ENCODE measurements at regions not wholly inside any gene's neighbourhood (a gene's known extent, or its start where the extent isn't known, plus 50 kb on each side); places are given as distances from the start of the nearest gene placed in this dataset.
A peak's percentile ranks its signal among the peaks of the same experiment; 100 is the strongest.

DNA sequence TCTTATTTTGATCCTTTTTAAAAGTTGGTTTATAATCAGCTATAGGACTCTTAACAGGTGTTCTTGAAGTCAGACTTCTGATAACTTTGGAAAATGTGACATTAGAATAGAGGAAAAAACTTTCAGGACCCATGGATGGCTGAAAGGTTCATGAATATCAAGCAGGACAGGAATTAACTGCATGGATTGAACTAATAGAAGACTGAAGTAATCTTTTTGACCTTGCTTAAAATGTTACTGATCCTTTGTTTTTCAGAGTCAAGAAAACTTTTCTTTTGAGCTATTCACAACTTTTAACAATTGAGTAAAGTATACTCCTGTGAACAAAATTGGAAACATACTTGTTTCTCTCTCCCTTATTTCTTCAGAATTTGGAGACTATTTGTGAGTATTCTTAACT, 79.2 kb downstream of the PLK2 start:
- Histone ChIP-seq H3K4me3 (no peak overlapping the region), H3K4me1 (no peaks in the 10 kb centered on the region), H3K36me3 (no peaks in the 10 kb centered on the region), H3K9me3 (peaks cover 0 to 16% (median 2%) of the 10 kb centered on the region in 4 donors), H3K27ac (no peak overlapping the region), H3K27me3 (no peaks in the 10 kb centered on the region)
- no peak for TF ChIP-seq POLR2A (IDR thresholded peaks at IDR 0.05)
- no peak for TF ChIP-seq POLR2AphosphoS5 (IDR thresholded peaks at IDR 0.05)
- TF ChIP-seq EP300 (IDR thresholded peaks at IDR 0.05), result no peak
- no peak for TF ChIP-seq CTCF (IDR thresholded peaks at IDR 0.05)
- DNase-seq (no peak), ATAC-seq (ENCODE audit: low FRiP score in 2 of 2) (no peak)

DNA sequence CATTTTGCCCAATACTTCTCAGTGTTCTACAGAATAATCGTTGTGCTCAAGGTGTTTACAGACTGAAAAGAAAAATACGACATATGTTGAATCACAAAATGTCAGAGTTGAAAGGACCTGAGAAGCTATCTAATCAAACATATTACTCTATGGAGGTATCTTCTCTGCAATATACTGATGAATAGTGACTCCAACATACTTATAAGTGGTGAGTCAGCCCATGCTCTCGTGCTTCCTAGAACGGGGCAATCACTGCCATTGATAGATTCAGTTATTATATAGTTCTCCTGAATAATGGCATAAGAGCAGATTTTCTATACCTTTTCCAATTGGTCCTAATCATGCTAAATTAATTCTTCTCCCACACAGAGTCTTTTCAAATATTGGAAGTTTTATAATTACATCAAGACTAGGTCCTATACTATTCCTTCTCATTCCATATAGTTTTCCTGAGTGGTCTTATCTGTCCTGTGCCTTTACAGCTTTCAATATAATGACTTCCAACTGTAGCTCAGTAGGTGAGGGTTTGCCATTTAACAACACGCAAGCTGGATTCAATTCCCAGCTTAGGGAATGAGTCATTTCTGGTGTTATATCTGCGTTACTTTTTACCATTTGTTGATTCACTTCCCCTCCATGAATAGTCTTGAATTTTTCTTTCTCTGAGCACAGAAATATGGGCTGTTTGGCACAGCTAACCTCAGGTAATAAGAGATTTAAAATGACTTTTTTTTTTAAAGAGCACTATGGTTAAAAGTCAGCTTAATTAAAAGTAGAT, 81.1 kb downstream of the PLK2 start:
- no peak for DNase-seq
- no peak overlapping the region for H3K4me3 ChIP-seq
- no peaks in the 10 kb centered on the region for H3K36me3 ChIP-seq
- H3K4me1 ChIP-seq, result no peaks in the 10 kb centered on the region
- TF ChIP-seq CTCF (IDR thresholded peaks at IDR 0.05) (no peak), POLR2AphosphoS5 (IDR thresholded peaks at IDR 0.05) (no peak), EP300 (IDR thresholded peaks at IDR 0.05) (no peak)
- H3K27me3 ChIP-seq, result no peaks in the 10 kb centered on the region
- no peak overlapping the region for H3K27ac ChIP-seq
- WGBS, 2 donors, result 85 to 93% methylated on average over 6 of the region's 6 CpGs
- H3K9me3 ChIP-seq, result peaks cover 0 to 16% (median 2%) of the 10 kb centered on the region in 4 donors
- no peak for ATAC-seq (ENCODE audit: low FRiP score in 2 of 2)

DNA sequence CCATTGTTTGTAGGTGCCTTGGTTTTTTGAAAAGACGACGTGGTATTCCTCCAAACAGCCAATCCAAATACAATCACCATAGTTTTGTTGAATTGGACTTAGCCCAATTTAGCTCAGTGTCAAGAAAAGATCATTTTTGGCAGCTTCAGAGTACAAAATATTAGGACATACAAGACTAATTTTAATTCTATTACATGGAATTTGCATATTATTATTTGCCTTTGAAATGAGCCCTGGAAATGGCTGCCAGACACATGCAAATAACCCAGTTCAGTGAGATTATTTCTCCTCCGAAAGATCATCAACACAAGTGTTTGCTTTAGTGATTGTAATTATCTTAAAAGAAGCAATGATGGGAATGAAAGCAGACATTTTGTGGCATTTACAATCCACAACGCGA, 89.3 kb downstream of the PLK2 start:
- H3K36me3 ChIP-seq, result no peaks in the 10 kb centered on the region
- H3K9me3 ChIP-seq, result no peaks in the 10 kb centered on the region
- H3K27ac ChIP-seq, result no peak overlapping the region
- H3K27me3 ChIP-seq, result no peaks in the 10 kb centered on the region
- H3K4me3 ChIP-seq, result no peak overlapping the region
- 83 to 92% methylated on average over 5 of the region's 5 CpGs for WGBS, 2 donors
- no peaks in the 10 kb centered on the region for H3K4me1 ChIP-seq
- DNase-seq (no peak), ATAC-seq (ENCODE audit: low FRiP score in 2 of 2) (no peak)
- TF ChIP-seq CTCF (IDR thresholded peaks at IDR 0.05), result no peak

DNA sequence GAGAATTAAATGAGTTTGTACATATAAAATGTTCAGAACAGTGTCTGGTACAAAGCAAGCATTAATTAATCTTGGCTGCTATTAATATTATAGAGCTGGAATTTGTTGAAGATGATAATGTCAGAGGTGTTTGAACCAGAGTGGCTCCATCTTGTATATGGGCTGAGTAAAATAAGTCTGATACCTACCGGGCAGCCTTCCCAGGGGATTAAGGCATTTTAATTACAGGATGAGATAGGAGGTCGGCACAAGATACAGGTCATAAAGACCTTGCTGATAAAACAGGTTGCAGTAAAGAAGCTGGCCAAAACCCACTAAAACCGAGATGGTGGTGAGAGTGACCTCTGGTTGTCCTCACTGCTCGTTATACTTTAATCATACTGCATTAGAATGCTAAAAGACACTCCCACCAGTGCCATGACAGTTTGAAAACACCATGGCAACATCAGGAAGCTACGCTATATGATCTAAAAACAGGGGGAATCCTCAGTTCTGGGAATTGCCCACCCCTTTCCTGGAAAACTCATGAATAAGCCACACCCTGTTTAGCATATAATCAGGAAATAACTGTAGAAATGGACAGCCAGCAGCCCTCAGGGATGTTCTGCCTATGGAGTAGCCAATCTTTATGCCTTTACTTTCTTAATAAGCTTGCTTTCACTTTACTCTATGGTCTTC, 90.2 kb downstream of the PLK2 start:
- Histone ChIP-seq H3K36me3 (no peaks in the 10 kb centered on the region), H3K9me3 (no peaks in the 10 kb centered on the region), H3K4me3 (no peak overlapping the region), H3K27me3 (no peaks in the 10 kb centered on the region), H3K27ac (no peak overlapping the region), H3K4me1 (no peaks in the 10 kb centered on the region)
- 80 to 85% methylated on average over 5 of the region's 5 CpGs for WGBS, 2 donors
- no peak for DNase-seq
- ATAC-seq (ENCODE audit: low FRiP score in 2 of 2), result no peak
- TF ChIP-seq POLR2AphosphoS5 (IDR thresholded peaks at IDR 0.05), result no peak
- TF ChIP-seq EP300 (IDR thresholded peaks at IDR 0.05), result no peak
- TF ChIP-seq CTCF (IDR thresholded peaks at IDR 0.05), result no peak
- TF ChIP-seq POLR2A (IDR thresholded peaks at IDR 0.05), result no peak

DNA sequence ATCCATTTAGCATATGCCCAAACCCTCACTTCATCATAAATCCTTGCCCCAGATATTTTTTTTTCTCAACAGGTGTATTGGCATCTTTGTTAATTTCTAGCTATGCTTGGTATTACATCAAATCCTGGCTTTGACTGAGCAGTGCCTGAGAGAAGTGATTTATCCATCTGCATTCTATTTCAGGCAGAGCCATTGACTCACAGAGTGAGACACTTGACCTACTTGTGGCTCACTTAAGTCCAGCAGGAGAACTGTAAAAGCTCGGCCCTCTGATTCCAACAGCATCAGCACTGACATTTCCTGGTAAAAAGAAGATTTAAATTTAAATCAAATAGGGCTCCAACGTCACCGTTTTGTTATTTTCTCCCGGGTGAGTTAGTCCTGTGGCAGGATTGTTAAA, 93.4 kb downstream of the PLK2 start:
- Histone ChIP-seq H3K4me3 (no peak overlapping the region), H3K36me3 (no peaks in the 10 kb centered on the region), H3K27me3 (no peaks in the 10 kb centered on the region), H3K4me1 (no peaks in the 10 kb centered on the region), H3K9me3 (no peaks in the 10 kb centered on the region), H3K27ac (no peak overlapping the region)
- 36 to 49% methylated on average over 4 of the region's 4 CpGs for WGBS, 2 donors
- TF ChIP-seq POLR2AphosphoS5 (IDR thresholded peaks at IDR 0.05) (no peak), CTCF (IDR thresholded peaks at IDR 0.05) (no peak), POLR2A (IDR thresholded peaks at IDR 0.05) (no peak), EP300 (IDR thresholded peaks at IDR 0.05) (no peak)
- peak in 1 of 2 donors; percentile 47 for DNase-seq
- peak in 1 of 2 donors; percentile 55 for ATAC-seq (ENCODE audit: low FRiP score in 2 of 2)
